ENCODE measurements at regions not wholly inside any gene's neighbourhood (a gene's known extent, or its start where the extent isn't known, plus 50 kb on each side); places are given as distances from the start of the nearest gene placed in this dataset.

- TF ChIP-seq EZH2 (IDR thresholded peaks at IDR 0.05; ENCODE audit: borderline replicate concordance) (no peak), EZH2phosphoT487 (IDR thresholded peaks at IDR 0.05; ENCODE audit: low read depth, severe bottlenecking, unreplicated experiment) (no peak)
- TF ChIP-seq, protein P1, sequence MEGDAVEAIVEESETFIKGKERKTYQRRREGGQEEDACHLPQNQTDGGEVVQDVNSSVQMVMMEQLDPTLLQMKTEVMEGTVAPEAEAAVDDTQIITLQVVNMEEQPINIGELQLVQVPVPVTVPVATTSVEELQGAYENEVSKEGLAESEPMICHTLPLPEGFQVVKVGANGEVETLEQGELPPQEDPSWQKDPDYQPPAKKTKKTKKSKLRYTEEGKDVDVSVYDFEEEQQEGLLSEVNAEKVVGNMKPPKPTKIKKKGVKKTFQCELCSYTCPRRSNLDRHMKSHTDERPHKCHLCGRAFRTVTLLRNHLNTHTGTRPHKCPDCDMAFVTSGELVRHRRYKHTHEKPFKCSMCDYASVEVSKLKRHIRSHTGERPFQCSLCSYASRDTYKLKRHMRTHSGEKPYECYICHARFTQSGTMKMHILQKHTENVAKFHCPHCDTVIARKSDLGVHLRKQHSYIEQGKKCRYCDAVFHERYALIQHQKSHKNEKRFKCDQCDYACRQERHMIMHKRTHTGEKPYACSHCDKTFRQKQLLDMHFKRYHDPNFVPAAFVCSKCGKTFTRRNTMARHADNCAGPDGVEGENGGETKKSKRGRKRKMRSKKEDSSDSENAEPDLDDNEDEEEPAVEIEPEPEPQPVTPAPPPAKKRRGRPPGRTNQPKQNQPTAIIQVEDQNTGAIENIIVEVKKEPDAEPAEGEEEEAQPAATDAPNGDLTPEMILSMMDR (IDR thresholded peaks at IDR 0.05; ENCODE audit: poor library complexity), result no peak
Observed at GRCh38 chr15:91611561-91612323, 241.8 kb upstream of the SLCO3A1 start.

Data from hepatocyte (in vitro differentiated cells).